GM21381 (cell line): ENCODE measurements at regions not wholly inside any gene's neighbourhood (a gene's known extent, or its start where the extent isn't known, plus 50 kb on each side); places are given as distances from the start of the nearest gene placed in this dataset.
"Not testable (repeated sequence)": the region's sequence is repeated elsewhere in the genome, so short reads cannot be mapped to it uniquely, and the experiment has no call there.

Experiments
- ATAC-seq: cut with Tn5 transposase; IDR thresholded peaks from one replicate; pipeline ENCODE4 v1.9.1; 2021; ENCODE audit warnings: mild to moderate bottlenecking, moderate library complexity; ENCODE audit not compliant: unreplicated experiment

GRCh38 chr1:185442050-185442449 lies 125.0 kb upstream of the IVNS1ABP start:
- ATAC-seq = no peak

GRCh38 chr1:185441605-185442004 lies 124.6 kb upstream of the IVNS1ABP start:
- no peak for ATAC-seq

- ATAC-seq = no peak
These were observed 123.8 kb upstream of the IVNS1ABP start for GRCh38 chr1:185440877-185441276.

GRCh38 chr1:185439727-185440415 lies 122.8 kb upstream of the IVNS1ABP start:
- ATAC-seq = peak; percentile 79

- ATAC-seq = no peak
These were observed 121.9 kb upstream of the IVNS1ABP start for GRCh38 chr1:185438936-185439335.

GRCh38 chr1:185435696-185436379 lies 118.8 kb upstream of the IVNS1ABP start:
- no peak for ATAC-seq

- ATAC-seq = no peak
These were observed 117.7 kb upstream of the IVNS1ABP start for GRCh38 chr1:185434721-185435120.

GRCh38 chr1:185433667-185434066 lies 116.6 kb upstream of the IVNS1ABP start:
- no peak for ATAC-seq

GRCh38 chr1:185432948-185433347 lies 115.9 kb upstream of the IVNS1ABP start:
- no peak for ATAC-seq

- ATAC-seq = no peak
These were observed 114.6 kb upstream of the IVNS1ABP start for GRCh38 chr1:185431612-185432011.

- not testable (repeated sequence) for ATAC-seq
These were observed 112.6 kb upstream of the IVNS1ABP start for GRCh38 chr1:185429668-185430067.

- no peak for ATAC-seq
These were observed 110.7 kb upstream of the IVNS1ABP start for GRCh38 chr1:185427776-185428175.

- no peak for ATAC-seq
These were observed 110.2 kb upstream of the IVNS1ABP start for GRCh38 chr1:185427264-185427663.

GRCh38 chr1:185426848-185427247 lies 109.8 kb upstream of the IVNS1ABP start:
- ATAC-seq = no peak

GRCh38 chr1:185425163-185425562 lies 108.1 kb upstream of the IVNS1ABP start:
- no peak for ATAC-seq

- no peak for ATAC-seq
These were observed 104.6 kb upstream of the IVNS1ABP start for GRCh38 chr1:185421485-185422107.

- ATAC-seq = no peak
These were observed 103.6 kb upstream of the IVNS1ABP start for GRCh38 chr1:185420588-185421081.

- no peak for ATAC-seq
These were observed 102.7 kb upstream of the IVNS1ABP start for GRCh38 chr1:185419718-185420117.

- no peak for ATAC-seq
These were observed 101.4 kb upstream of the IVNS1ABP start for GRCh38 chr1:185418472-185418871.

GRCh38 chr1:185412385-185413087 lies 95.5 kb upstream of the IVNS1ABP start:
- ATAC-seq = peak; percentile 46
